ENCODE measurements at regions not wholly inside any gene's neighbourhood (a gene's known extent, or its start where the extent isn't known, plus 50 kb on each side); places are given as distances from the start of the nearest gene placed in this dataset.

GRCh38 chr1:90780981-90781380 is 63.9 kb upstream of the BARHL2 start:
- DNase-seq (ENCODE audit: low spot score), result no peak

- no peak for DNase-seq (ENCODE audit: low spot score)
Observed at GRCh38 chr1:90779573-90779972, 62.5 kb upstream of the BARHL2 start.

- no peak for DNase-seq (ENCODE audit: low spot score)
Observed at GRCh38 chr1:90778486-90778885, 61.4 kb upstream of the BARHL2 start.

GRCh38 chr1:90773812-90774211 is 56.7 kb upstream of the BARHL2 start:
- DNase-seq (ENCODE audit: low spot score), result no peak

GRCh38 chr1:90768826-90769225 is 51.7 kb upstream of the BARHL2 start:
- DNase-seq (ENCODE audit: low spot score), result no peak

- DNase-seq (ENCODE audit: low spot score), result no peak
Observed at GRCh38 chr1:90768098-90768497, 51.0 kb upstream of the BARHL2 start.

Data from HT-29 (cell line).